CD4-positive, alpha-beta T cell treated with Interleukin-17A for 1 hour (primary cell): ENCODE measurements at regions not wholly inside any gene's neighbourhood (a gene's known extent, or its start where the extent isn't known, plus 50 kb on each side); places are given as distances from the start of the nearest gene placed in this dataset.

Source experiments
- DNase-seq: peaks from one replicate; pipeline ENCODE4 v3.0.0-alpha.2; 2020

DNA sequence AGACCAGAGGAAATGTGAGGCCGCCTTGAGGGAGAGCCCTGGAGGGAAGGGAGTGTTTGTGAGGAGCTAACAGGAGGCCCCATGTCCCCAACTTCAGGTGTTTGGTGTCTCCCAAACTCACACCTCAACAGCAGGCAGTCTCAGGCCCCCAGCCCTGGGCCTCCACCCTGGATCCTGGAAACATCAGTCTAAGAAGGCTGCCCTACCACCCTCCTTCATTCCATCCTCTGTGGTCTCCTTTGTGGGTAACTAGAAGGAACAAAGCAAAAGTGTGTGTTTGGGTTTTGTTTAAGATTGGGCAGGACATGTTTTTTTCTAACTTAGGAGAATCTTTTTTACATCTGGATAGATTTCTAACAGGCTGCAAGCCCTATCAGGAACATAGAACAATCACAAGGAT is 404.3 kb downstream of the BCL11A start:
- no peak for DNase-seq

DNA sequence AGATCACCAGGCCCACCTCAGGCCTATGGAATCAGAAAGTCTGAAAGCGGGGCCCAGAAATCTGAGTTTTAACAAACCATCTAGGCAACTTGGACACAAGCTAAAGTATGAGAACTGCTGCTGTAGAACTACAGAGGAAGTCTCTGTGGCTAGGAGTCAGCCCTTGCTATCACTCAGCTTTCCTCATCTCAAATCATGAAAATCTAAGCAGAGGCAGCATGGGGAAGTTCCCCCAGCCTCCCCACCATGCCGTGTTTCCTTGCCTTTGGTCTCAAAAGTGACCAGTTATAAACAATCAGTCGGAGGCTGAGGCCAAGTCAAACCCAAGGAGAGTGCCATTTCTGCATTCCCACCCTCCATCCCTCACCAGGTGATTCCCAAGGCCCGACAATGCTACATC is 404.7 kb downstream of the BCL11A start:
- DNase-seq = no peak

- no peak for DNase-seq
These were observed 413.3 kb downstream of the BCL11A start for GRCh38 chr2:60140185-60140584.

DNA sequence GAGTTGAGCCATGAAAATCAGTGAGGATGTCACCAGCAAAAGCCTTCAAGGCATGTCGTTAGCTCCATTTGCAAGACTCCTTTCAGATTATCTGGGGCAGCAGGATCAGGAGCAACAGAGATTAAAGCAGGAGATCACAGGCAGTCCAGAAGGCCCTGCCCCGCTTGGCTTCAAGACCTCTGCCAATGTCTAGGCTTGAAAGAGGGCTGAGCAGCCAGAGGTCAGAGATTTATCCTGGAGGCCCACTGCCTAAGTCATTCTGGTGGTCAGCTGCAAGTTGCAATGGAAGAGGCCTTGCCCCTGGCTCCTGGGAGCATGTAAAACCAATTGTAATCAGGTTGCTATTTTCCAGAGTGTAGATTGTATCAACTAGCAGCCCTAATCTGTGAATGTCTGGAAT is 416.5 kb downstream of the BCL11A start:
- DNase-seq = no peak

DNA sequence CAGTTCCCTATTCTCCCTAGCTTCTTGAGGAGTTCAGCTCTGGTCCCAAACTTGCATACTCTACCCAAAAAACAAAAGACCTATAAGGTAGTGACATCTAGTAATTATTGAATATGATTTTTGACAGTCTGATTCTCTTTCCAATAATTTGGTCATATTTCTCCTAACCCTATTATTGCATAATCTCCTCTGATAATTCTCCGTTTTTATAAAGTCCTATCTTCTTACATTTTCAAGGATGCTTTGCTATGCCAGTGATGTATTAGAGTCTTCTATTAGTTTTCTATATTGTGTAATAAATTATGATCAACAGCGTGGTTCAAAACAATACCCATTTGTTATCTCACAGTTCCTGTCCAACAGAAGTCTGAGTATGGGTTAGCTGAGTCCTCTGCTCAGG is 426.3 kb downstream of the BCL11A start:
- no peak for DNase-seq

DNA sequence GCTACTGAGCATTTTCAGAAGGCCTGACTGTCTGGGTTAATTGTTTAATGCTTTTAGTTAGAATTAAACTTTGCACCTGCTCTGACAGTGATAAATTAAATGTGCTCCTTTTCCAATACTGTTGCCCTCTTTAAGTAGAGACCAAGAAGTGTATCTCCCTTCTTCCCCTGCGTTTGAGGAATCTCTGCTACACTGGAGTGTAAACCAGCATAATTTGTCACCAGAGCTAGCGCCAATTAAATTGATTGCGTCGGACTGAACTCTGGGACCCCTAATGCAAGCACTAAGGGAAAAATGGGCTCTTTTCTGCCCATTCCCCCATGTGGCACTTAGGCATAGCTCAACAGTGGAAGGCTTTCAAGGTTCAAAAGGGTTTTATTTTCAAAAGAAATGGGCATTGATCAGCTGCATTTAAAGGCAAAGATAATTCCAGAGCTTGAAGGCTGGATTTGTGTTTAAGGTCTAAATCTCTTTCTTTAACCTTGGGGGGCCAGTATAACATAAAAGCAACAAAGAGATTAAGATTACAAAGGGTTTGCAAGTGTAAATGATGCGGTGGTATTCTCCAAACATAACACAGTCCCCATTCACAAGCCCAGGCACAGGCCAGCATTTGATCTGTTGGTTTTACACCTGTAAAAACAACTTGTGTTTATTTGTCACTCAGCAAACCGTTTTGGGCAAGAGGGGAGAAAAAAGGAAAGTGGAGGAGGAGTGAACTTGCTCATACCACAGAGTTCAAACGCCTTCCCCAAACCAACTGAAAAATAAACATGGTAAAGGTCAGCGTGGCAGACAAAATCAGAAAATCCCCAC is 427.6 kb downstream of the BCL11A start:
- no peak for DNase-seq

- DNase-seq = no peak
These were observed 433.7 kb downstream of the BCL11A start for GRCh38 chr2:60119778-60120177.

GRCh38 chr2:60118917-60119316 is 434.5 kb downstream of the BCL11A start:
- DNase-seq = no peak

DNA sequence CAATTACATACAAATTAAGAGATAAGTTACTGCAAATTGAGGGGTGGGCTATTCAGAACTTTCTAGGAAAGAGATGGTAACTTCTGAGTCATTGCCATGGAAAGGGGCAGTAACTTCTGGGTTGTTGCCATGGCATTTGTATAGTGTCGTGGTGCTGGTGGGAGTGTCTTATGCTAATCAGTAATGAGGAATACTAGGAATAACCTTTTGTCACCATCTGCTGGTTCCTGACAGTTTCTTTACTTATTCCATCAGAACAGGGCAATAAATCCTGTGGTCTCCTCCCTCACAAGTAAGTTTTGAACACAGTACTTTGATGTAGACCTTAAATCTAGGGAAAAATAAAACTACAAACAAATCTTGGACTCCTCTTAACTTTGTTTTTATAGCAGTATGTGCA is 435.4 kb downstream of the BCL11A start:
- no peak for DNase-seq

DNA sequence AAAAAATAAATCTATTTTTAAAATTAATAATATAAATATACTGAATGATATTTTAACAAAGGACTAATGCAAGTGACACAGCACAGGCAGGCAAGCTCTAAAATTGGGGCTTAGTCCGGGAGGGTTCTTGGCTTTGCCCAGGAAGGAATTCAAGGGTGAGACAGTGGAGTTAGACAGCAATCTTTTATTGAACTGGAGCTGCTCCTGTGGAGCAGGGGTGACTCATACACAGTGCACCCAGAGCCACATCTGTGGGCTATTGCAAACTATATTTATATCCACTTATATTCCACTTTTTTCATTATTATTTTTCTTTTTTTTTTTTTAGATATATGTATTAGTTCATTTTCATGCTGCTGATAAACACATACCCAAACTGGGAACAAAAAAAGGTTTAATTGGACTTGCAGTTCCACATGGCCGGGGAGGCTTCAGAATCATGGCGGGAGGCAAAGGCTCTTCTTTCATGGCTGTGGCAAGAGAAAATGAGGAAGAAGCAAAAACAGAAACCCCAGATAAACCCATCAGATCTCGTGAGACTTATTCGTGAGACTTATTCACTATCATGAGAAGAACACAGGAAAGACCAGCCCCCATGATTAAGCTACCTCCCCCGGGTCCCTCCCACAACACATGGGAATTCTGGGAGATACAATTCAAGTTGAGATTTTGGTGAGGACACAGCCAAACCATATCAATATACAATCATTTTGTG is 437.1 kb downstream of the BCL11A start:
- DNase-seq = no peak

GRCh38 chr2:60109744-60110143 is 443.7 kb downstream of the BCL11A start:
- no peak for DNase-seq

DNA sequence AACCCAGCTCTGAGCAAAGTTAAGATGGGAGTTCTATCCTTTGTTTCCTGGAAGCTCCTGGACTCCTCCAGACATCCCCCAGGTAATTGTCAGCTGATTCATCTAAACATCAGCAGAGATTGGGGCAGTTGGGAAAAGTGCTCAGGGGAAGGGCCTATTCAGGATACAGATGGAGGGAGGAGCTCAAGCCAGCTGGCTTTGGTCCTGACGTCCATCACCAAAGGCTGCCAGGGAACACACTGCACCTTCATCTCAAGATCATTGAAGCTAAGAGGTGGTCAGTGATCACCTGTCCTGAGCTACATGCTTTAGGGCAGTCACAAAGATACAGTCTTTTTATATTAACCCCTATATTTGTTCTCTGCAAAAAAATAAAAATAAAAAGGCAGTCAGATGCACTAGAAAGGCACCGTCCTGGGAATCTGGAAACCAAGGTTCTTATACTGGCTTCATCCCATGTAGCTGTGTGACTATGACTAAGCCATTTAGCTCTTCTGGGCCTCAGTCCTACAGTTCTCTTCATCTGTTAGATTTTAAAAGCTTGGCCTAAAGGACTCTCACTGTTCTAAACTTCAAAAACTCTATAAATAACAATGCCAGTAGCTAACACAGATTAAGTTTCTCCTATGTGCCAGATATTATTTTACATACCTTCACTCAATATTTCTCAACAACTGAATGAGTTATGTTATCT is 446.5 kb downstream of the BCL11A start:
- DNase-seq = no peak

GRCh38 chr2:60105906-60106305 is 447.5 kb downstream of the BCL11A start:
- DNase-seq = no peak

- no peak for DNase-seq
These were observed 448.6 kb downstream of the BCL11A start for GRCh38 chr2:60104514-60105505.

DNA sequence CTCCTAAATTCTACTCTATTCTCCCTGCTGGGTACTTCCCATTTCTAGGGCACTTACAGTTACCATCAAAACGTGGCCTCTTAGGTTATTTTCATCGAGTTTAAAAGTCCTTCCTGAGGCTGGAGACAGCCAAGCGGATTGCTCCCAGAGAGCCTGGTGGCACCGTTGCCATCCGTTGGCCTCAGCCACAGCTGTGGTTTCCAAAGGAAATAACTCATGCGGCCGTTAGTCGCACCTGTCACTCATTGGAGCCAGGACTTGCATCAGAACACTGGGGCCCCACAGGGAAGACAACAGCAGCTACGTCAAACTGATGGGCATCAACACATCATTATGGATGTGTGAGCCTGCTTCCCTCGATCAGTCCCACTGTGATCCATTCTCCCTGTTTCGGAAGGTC is 453.4 kb downstream of the BCL11A start:
- DNase-seq = no peak

DNA sequence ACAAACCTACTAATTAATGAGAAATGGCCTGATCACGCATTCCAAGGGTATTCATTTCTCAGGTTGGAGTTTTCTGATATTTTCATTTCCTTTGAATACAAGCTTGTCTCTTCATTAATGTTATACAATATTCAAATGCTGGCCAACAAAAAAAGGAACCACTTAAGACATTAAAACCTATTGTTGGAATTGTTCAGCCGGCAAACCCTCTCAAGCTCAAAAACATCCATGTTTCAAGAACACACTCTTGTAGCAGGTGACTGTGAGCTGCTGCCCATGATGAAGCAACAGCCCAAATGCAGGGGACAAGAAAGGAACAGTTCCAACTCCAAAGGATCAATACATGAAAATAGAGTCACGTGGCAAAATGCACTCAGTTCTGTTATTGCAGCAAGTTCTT is 454.5 kb downstream of the BCL11A start:
- DNase-seq = no peak

DNA sequence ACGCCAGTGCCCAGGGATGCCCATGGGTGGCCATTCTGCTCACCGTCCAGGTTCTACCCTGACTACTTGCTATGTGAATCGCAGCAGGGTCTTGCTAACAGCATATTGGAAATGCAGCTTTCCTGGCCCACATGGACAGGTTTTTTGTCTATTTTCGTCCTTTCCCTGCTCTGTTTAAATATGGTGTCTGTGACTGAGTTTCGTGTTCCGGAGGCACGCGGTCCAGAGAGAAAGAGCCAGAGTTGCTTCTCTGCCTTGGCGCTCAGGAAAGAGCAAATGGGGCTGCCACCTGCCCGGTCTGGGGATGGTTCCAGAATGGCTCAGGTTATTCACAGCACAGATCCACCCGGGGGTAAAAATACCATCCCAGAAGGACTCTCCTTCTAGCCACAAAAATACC is 456.2 kb downstream of the BCL11A start:
- DNase-seq = no peak

GRCh38 chr2:60096556-60096955 is 456.9 kb downstream of the BCL11A start:
- DNase-seq = no peak

DNA sequence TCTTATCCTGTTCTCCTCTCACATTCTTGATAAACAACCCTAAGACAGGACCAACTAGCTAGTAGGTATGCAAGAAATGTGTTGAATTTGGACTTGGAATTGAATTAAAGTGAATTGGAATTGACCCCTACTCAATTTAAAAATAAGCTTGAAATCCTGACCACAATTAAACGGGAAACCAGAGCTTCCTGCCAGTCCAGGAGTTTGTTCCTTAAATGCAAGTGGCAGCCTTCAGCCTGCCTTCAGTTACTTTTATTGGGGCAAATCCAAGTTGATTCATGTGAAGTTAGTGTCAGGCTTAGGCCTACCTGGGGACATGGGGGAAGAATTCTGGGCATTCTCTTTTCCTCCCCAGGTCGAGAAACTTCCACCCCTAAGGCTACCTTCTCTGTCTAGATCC is 457.6 kb downstream of the BCL11A start:
- no peak for DNase-seq

DNA sequence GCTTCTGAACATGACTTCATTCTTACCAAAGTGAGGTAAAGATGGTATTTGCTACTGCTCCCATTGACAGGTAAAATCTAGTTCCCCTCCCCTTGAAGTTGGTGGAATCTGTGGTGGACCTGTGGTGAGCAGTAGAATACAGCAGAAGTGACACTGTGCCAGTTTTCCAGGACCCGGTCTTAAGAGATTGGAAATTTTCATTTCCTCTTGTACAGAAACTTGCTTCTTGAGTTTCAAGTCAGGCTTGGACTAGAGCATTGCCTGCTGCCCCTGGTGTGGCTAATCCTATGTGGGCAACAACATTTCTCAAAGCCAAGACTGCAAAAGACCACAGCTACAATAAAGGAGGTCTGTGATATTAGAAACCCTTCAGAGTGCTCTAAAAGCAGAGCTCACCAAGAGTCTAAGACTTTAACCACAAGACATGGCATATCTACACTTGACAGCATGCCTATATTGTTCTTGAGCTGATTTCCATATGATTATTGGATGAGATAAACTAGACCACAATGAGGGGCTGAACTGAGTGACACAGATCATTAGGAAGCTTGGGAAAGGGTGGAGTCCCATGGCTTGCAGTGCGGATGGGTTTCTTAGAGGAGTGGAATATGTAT is 458.1 kb downstream of the BCL11A start:
- DNase-seq = no peak

DNA sequence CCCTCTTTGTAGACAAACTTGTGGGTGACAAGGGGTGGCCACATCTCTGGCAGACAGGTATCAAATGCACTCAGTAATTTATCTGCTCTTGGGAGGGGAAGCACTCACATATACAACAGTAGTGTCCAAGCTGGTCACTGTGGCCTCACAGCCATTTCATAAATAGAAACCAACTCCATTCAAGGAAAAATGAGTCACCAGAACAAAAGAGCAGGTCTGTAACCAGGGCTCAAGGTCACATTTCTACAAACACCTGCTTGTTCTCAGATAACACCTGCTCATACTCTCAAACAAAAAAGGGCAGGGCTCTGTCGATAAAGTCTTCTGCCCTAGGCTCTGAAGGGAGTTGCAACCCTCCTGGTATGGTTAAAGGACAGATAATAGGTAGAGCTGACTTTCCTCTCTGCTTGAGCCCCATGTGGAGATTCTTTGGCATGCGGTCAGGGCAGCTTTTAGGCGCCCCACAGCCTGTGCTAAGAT is 459.0 kb downstream of the BCL11A start:
- no peak for DNase-seq

DNA sequence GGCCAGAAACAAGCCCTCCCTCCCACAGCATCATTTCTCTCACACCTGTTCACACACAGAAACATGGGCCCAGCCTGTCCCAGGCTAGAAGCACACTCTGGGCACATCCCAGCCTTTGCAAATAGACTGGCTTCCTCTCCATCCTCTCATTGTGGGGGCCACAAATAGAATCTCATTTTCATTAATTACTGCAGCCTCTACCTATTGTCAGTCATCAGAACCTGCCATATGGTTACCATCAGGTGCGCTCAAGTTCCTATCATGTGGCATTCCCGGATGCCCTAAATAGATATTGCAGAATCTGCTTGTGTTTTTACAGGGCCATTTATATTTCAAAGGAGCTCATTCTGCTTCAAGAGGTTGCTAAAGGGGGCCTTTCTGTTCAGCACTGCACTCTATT is 460.7 kb downstream of the BCL11A start:
- DNase-seq = no peak
